ENCODE measurements at regions not wholly inside any gene's neighbourhood (a gene's known extent, or its start where the extent isn't known, plus 50 kb on each side); places are given as distances from the start of the nearest gene placed in this dataset.

- peak; percentile 27 for TF ChIP-seq NANOG (IDR thresholded peaks at IDR 0.05; ENCODE audit: insufficient read depth, low read depth, low read length, poor library complexity, severe bottlenecking)
- TF ChIP-seq MAX (IDR thresholded peaks at IDR 0.05) = peak; percentile 72
- TF ChIP-seq PHF8 (conservative IDR thresholded peaks at IDR 0.05; ENCODE audit: low read depth, low read length) = peak; percentile 29; the same call in 1 of the 2 replicates
- TF ChIP-seq JUND (IDR thresholded peaks at IDR 0.05; ENCODE audit: low read length) = no peak
- TF ChIP-seq GABPA (IDR thresholded peaks at IDR 0.05; ENCODE audit: borderline replicate concordance, insufficient read depth, low read length) = no peak
- TF ChIP-seq SP2 (IDR thresholded peaks at IDR 0.05; ENCODE audit: low read length) = no peak
- TF ChIP-seq EGR1 (IDR thresholded peaks at IDR 0.05; ENCODE audit: borderline replicate concordance, low read depth, low read length) = peak; percentile 53; the same call in 1 of the 2 replicates
- no peak for TF ChIP-seq RBBP5 (IDR thresholded peaks at IDR 0.05; ENCODE audit: borderline replicate concordance, low read depth, low read length)
- 0 out of 2 replicates have a peak, but pooled peaks have one; percentile 13 for TF ChIP-seq ATF3 (IDR thresholded peaks at IDR 0.05; ENCODE audit: insufficient read depth, low read depth, low read length)
- TF ChIP-seq SIN3A (conservative IDR thresholded peaks at IDR 0.05 in 1 of 2, IDR thresholded peaks at IDR 0.05 in 1 of 2; ENCODE audit: low read depth in 1 of 2, low read length in 2 of 2) = no peak
- TF ChIP-seq EZH2 (IDR thresholded peaks at IDR 0.05; ENCODE audit: low read depth, low read length, severe bottlenecking) = no peak
- no peak for TF ChIP-seq KDM1A (IDR thresholded peaks at IDR 0.05; ENCODE audit: borderline replicate concordance, low read length)
- TF ChIP-seq TBP (IDR thresholded peaks at IDR 0.05; ENCODE audit: low read depth, low read length) = 0 out of 2 replicates have a peak, but pooled peaks have one; percentile 28
- no peak for TF ChIP-seq RFX5 (IDR thresholded peaks at IDR 0.05; ENCODE audit: borderline replicate concordance, low read depth, low read length)
- TF ChIP-seq TAF7 (optimal IDR thresholded peaks at IDR 0.05; ENCODE audit: borderline replicate concordance, low read depth, low read length) = peak; percentile 69
- peak; percentile 76 for TF ChIP-seq USF2 (IDR thresholded peaks at IDR 0.05; ENCODE audit: low read length)
- peak; percentile 69 for TF ChIP-seq CTBP2 (IDR thresholded peaks at IDR 0.05; ENCODE audit: borderline replicate concordance, insufficient read depth, insufficient read length, low read length)
- peak; percentile 46 to 80 for TF ChIP-seq POLR2A (IDR thresholded peaks at IDR 0.05; ENCODE audit: control extremely low read depth in 1 of 2, low read depth in 2 of 2, low read length in 2 of 2)
- TF ChIP-seq CBX8 (IDR thresholded peaks at IDR 0.05; ENCODE audit: borderline replicate concordance, low read depth, low read length) = no peak
- TF ChIP-seq SP1 (IDR thresholded peaks at IDR 0.05; ENCODE audit: low read depth, low read length) = no peak
- TF ChIP-seq POLR2AphosphoS5 (IDR thresholded peaks at IDR 0.05; ENCODE audit: low read depth, low read length) = peak; percentile 68
Observed at GRCh38 chr17:77451245-77451893, 310.6 kb downstream of the SEC14L1 start (continued).
